Ovary (tissue), 3 donors: ENCODE measurements at regions not wholly inside any gene's neighbourhood (a gene's known extent, or its start where the extent isn't known, plus 50 kb on each side); places are given as distances from the start of the nearest gene placed in this dataset.

Experiments
- EP300 ChIP-seq: sonication (generic); formaldehyde crosslinking; IDR thresholded peaks from one replicate; pipeline ENCODE4 v1.6.1; 2017; ENCODE audit warnings: antibody characterized with exemption
- POLR2A ChIP-seq: fragments of 450-650 bp; IDR thresholded peaks from one replicate; pipeline ENCODE4 v1.6.1; 2017; ENCODE audit warnings: antibody characterized with exemption, mild to moderate bottlenecking, moderate library complexity
- TF ChIP-seq, protein P1 (sequence below), 3 donors: fragments of 450-650 bp in 2 of 3; fragments of 200-600 bp in 1 of 3; IDR thresholded peaks; one replicate each; pipeline versions ENCODE4 v1.5.1 to v1.8.0; 2016 to 2022; ENCODE audit warnings: antibody characterized with exemption in 3 of 3, mild to moderate bottlenecking in 1 of 3
- donor health status: DM: no; HTN: no; CAD: no.

DNA sequence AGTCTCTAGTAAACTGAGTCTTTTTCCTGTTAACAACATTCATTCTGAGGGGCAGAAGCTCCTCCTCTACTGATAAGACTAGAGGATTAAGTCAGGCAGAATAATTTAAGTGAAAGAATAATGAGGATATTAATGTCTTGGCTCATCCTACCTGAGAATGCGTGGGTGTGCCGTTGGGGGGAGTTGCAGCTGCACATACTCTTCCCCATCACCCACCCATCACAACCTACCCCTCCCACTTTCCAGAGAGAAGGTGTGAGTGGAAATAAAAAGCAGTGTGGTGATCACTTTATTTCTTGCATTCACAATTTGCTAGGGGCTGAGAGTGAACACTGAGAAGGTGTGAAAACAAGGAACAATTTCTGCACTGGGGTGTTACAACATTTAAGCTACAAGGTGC lies 146.8 kb upstream of the MAGI3 start:
- TF ChIP-seq, protein P1, sequence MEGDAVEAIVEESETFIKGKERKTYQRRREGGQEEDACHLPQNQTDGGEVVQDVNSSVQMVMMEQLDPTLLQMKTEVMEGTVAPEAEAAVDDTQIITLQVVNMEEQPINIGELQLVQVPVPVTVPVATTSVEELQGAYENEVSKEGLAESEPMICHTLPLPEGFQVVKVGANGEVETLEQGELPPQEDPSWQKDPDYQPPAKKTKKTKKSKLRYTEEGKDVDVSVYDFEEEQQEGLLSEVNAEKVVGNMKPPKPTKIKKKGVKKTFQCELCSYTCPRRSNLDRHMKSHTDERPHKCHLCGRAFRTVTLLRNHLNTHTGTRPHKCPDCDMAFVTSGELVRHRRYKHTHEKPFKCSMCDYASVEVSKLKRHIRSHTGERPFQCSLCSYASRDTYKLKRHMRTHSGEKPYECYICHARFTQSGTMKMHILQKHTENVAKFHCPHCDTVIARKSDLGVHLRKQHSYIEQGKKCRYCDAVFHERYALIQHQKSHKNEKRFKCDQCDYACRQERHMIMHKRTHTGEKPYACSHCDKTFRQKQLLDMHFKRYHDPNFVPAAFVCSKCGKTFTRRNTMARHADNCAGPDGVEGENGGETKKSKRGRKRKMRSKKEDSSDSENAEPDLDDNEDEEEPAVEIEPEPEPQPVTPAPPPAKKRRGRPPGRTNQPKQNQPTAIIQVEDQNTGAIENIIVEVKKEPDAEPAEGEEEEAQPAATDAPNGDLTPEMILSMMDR (IDR thresholded peaks at IDR 0.05) = no peak
- TF ChIP-seq POLR2A (no peak), EP300 (no peak)
